GM12801 (cell line): ENCODE measurements at regions not wholly inside any gene's neighbourhood (a gene's known extent, or its start where the extent isn't known, plus 50 kb on each side); places are given as distances from the start of the nearest gene placed in this dataset.

Source experiments
- CTCF ChIP-seq: IDR thresholded peaks from one replicate; pipeline ENCODE4 v1.5.1; 2011; ENCODE audit warnings: control low read depth; ENCODE audit not compliant: insufficient read length; ENCODE audit errors: extremely low read depth

GRCh38 chr12:13523536-13524307 is 327.2 kb downstream of the EMP1 start:
- no peak for TF ChIP-seq CTCF

DNA sequence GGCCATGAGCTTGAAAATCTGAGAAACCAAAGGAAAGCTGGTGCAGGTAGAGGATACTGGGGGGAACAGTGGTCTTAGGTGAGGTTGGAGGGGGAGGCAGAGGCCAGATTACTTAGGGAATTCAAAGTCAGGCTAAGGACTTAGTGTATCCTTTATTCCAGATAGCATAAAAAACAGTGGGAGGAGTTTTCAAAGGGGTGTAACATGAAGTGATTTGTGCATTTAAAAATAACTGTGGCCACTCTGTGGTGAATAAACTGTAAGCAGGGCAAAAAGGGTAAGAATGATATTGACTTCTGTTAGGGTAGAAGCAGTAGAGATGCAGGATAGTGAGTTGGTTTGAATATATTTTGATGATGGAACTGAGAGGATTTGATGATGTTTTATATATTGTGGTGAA is 313.2 kb downstream of the EMP1 start:
- no peak for TF ChIP-seq CTCF

- no peak for TF ChIP-seq CTCF
Measured at GRCh38 chr12:13505636-13506035, 309.1 kb downstream of the EMP1 start.

- TF ChIP-seq CTCF = no peak
Measured at GRCh38 chr12:13505224-13505623, 308.7 kb downstream of the EMP1 start.

- no peak for TF ChIP-seq CTCF
Measured at GRCh38 chr12:13504736-13505135, 308.2 kb downstream of the EMP1 start.

GRCh38 chr12:13504074-13504473 is 307.5 kb downstream of the EMP1 start:
- no peak for TF ChIP-seq CTCF

DNA sequence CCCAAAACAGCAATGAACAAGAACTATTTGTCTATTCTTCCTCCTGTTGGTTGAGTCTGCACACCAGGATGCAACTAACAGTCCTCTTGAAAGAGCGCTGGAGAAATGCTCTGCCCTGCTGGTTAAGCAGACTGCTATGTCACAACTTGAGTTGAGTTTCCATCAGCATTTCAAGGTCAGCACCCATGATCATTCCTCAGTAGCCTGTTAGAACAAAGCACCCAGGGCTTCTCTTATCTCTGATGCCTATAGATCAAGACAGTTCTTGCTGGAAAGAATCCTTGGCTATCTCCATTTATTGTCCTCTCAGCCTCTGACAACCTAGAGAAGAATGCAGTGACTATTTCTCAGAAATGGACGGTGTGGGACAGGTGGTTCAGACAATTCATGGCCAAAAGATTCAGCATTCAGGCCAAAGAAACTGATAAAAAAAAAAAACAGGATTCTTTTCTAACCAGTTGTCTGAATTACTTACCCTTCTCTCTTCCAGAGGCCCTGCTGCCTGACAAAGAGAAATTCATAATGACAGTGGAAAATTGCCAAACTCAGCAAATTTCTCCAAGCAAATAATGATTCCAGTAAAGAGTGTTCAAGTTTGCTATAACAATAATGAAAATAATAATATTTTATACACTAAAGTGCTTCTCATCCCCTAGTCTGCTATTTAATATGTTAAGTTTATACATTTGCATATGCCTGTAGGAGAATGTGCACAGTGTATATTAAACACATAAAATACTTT is 306.7 kb downstream of the EMP1 start:
- no peak for TF ChIP-seq CTCF
